NCI-H345 treated with DMSO at 0.1 percent for 48 hours (cell line): ENCODE measurements at regions not wholly inside any gene's neighbourhood (a gene's known extent, or its start where the extent isn't known, plus 50 kb on each side); places are given as distances from the start of the nearest gene placed in this dataset.
"Not testable (repeated sequence)": the region's sequence is repeated elsewhere in the genome, so short reads cannot be mapped to it uniquely, and the experiment has no call there.

Experiments
- DNase-seq: peaks from one replicate; lab custom pipeline; 2025; ENCODE audit not compliant: unreplicated experiment; lab: John Stamatoyannopoulos, UW

- DNase-seq, result no peak
These were observed 161.4 kb upstream of the SPRY2 start for GRCh38 chr13:80502359-80502758.

DNA sequence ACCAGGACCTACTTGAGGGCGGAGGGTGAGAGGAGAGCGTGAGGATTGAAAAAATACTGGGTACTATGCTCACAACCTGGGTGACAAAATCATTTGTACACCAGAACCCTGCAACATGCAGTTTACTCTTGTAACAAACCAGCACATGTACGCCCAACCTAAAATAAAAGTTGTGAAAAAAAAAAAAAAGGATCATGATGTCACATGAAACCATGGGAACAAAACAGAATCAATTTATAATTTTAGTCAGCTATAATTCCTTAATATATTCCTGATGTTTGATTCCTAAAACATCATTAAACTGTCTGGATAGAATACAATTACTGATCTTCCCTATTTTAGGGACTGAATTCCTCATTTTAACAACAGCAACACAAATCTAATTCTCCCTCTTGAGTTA lies 160.6 kb upstream of the SPRY2 start:
- DNase-seq, result no peak

- no peak for DNase-seq
These were observed 158.8 kb upstream of the SPRY2 start for GRCh38 chr13:80499536-80500290.

GRCh38 chr13:80498433-80498832 lies 157.5 kb upstream of the SPRY2 start:
- DNase-seq, result no peak

GRCh38 chr13:80497978-80498377 lies 157.1 kb upstream of the SPRY2 start:
- no peak for DNase-seq

DNA sequence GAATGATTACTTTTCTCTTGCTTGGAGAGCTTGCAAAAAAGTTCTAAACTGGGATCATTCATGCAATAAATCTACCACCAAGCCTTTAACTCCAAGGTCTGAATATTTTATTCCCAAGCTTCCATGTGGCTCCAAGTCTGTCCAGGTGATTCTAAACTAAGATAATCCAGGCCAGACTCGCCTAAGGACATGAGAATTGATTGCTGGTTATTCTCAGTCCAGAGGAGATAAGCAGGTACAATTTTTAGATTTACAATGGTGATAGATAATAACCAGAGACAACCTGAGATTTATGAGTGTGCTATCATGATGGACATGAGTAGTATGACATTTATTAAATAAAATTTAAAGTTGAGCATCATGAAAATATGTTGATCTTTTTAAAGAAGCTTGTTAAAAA lies 156.5 kb upstream of the SPRY2 start:
- no peak for DNase-seq

- no peak for DNase-seq
These were observed 155.9 kb upstream of the SPRY2 start for GRCh38 chr13:80496721-80497397.

GRCh38 chr13:80490491-80490943 lies 149.6 kb upstream of the SPRY2 start:
- not testable (repeated sequence) for DNase-seq

DNA sequence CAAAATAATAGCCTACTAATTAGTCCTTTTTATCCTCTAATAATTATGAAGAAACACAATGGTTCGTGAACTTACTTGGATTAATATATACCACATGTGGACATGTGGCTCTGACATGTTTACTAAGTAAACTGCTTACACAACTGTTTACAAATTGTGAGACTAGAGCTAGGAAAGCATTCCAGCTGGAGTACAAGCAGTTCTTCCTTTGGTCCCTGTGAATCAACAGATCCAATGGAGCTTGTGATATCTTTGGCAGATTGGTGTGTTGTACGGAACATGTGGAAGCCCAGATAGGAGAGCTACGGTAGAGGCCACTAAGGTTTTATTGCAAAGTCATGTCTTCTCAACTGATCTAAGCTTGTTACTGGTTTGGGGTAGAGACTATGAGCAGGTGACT lies 145.5 kb upstream of the SPRY2 start:
- no peak for DNase-seq

GRCh38 chr13:80483157-80483556 lies 142.2 kb upstream of the SPRY2 start:
- no peak for DNase-seq

- no peak for DNase-seq
These were observed 140.7 kb upstream of the SPRY2 start for GRCh38 chr13:80481588-80481987.

GRCh38 chr13:80477661-80478443 lies 136.9 kb upstream of the SPRY2 start:
- DNase-seq, result no peak

GRCh38 chr13:80476953-80477352 lies 136.0 kb upstream of the SPRY2 start:
- DNase-seq, result no peak

- no peak for DNase-seq
These were observed 134.8 kb upstream of the SPRY2 start for GRCh38 chr13:80475718-80476117.

GRCh38 chr13:80473695-80474094 lies 132.8 kb upstream of the SPRY2 start:
- peak; percentile 55 for DNase-seq

GRCh38 chr13:80469853-80470381 lies 129.0 kb upstream of the SPRY2 start:
- DNase-seq, result no peak

GRCh38 chr13:80469105-80469852 lies 128.4 kb upstream of the SPRY2 start:
- DNase-seq, result no peak

DNA sequence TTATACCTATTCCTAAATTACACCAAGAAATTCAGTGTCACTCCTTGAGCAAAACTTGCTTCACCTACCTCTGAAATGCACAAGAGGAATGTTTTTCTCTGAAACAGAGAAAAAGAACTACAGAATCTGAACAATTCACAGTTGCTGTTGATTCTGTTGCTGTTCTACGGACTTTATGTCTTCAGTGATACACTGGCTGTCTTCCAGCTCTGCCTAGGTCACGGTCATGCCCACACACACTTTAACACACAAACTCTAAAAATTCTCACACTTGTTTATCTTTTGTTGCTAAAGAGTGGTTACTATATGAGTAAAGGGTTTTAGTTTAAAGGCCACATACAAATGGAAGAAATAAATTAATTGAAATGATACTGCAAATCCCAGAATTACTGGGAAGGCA lies 124.4 kb upstream of the SPRY2 start:
- DNase-seq, result no peak

GRCh38 chr13:80463673-80464352 lies 122.9 kb upstream of the SPRY2 start:
- no peak for DNase-seq

GRCh38 chr13:80462567-80462966 lies 121.6 kb upstream of the SPRY2 start:
- no peak for DNase-seq
